ENCODE measurements at regions not wholly inside any gene's neighbourhood (a gene's known extent, or its start where the extent isn't known, plus 50 kb on each side); places are given as distances from the start of the nearest gene placed in this dataset.

- H3K9ac ChIP-seq (ENCODE audit: low read length): no peak overlapping the region
- H3K4me2 ChIP-seq (ENCODE audit: low read length): no peak overlapping the region
- no peaks in the 10 kb centered on the region for H3K36me3 ChIP-seq (ENCODE audit: insufficient read depth, low read length)
- no peak overlapping the region for H3K27ac ChIP-seq (ENCODE audit: low read depth, low read length)
- Mint-ChIP-seq H3K27me3 (ENCODE audit: low read depth, unreplicated experiment) (no peaks in the 10 kb centered on the region), H3K4me1 (ENCODE audit: low read depth, unreplicated experiment) (no peaks in the 10 kb centered on the region), H3K9me3 (ENCODE audit: unreplicated experiment) (peaks cover 4% of the 10 kb centered on the region), H3K27ac (ENCODE audit: unreplicated experiment) (no peak overlapping the region), H3K4me3 (ENCODE audit: unreplicated experiment) (no peak overlapping the region), H3K36me3 (ENCODE audit: low read depth, unreplicated experiment) (no peaks in the 10 kb centered on the region)
- H3K79me2 ChIP-seq (ENCODE audit: insufficient read depth, low read length): no peaks in the 10 kb centered on the region
- TF ChIP-seq CTCF (IDR thresholded peaks at IDR 0.05; ENCODE audit: insufficient read depth, low read depth, low read length) (no peak), EZH2 (IDR thresholded peaks at IDR 0.05; ENCODE audit: insufficient read depth, low read length) (no peak)
- no peak overlapping the region for H2AFZ ChIP-seq (ENCODE audit: low read depth, low read length)
- H3K4me1 ChIP-seq (ENCODE audit: insufficient read depth, low read length): no peaks in the 10 kb centered on the region
- no peak for DNase-seq (ENCODE audit: low read depth)
- no peak overlapping the region for H3K4me3 ChIP-seq (ENCODE audit: insufficient read depth, low read depth, low read length)
- no peak for FAIRE-seq
- no peaks in the 10 kb centered on the region for H3K9me3 ChIP-seq (ENCODE audit: insufficient read depth, low read depth, low read length)
- H3K27me3 ChIP-seq (ENCODE audit: insufficient read depth, low read length): no peaks in the 10 kb centered on the region
- H4K20me1 ChIP-seq (ENCODE audit: insufficient read depth, low read length): no peaks in the 10 kb centered on the region
These were observed 606.0 kb upstream of the BTBD3 start for GRCh38 chr20:11311659-11312224.

DNA sequence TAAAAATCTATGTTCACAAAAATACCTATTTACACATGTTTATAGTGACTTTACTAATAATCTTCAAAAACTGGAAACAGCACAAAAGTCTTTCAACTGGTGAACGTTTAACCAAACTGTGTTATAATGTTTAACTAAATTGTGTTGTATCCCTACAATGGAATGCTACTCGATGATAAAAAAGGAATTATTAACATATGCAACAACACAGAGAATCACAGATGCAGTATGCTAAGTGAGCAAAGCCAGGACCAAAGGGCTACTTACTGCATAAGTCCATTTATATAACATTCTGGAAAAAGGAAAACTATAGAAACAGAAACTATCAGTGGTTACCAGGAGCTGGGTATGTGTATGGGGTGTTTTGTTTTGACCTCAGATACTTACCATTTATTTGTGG lies 602.2 kb upstream of the BTBD3 start:
- H3K27me3 Mint-ChIP-seq (ENCODE audit: low read depth, unreplicated experiment): no peaks in the 10 kb centered on the region
- Histone ChIP-seq H3K36me3 (ENCODE audit: insufficient read depth, low read length) (no peaks in the 10 kb centered on the region), H2AFZ (ENCODE audit: low read depth, low read length) (no peak overlapping the region), H3K4me2 (ENCODE audit: low read length) (no peak overlapping the region), H3K27ac (ENCODE audit: low read depth, low read length) (no peak overlapping the region), H3K4me3 (ENCODE audit: insufficient read depth, low read depth, low read length) (no peak overlapping the region), H3K9ac (ENCODE audit: low read length) (no peak overlapping the region), H3K27me3 (ENCODE audit: insufficient read depth, low read length) (no peaks in the 10 kb centered on the region), H3K9me3 (ENCODE audit: insufficient read depth, low read depth, low read length) (no peaks in the 10 kb centered on the region), H4K20me1 (ENCODE audit: insufficient read depth, low read length) (no peaks in the 10 kb centered on the region), H3K79me2 (ENCODE audit: insufficient read depth, low read length) (no peaks in the 10 kb centered on the region), H3K4me1 (ENCODE audit: insufficient read depth, low read length) (no peaks in the 10 kb centered on the region)
- H3K27ac Mint-ChIP-seq (ENCODE audit: unreplicated experiment): no peak overlapping the region
- H3K36me3 Mint-ChIP-seq (ENCODE audit: low read depth, unreplicated experiment): no peaks in the 10 kb centered on the region
- no peak for DNase-seq (ENCODE audit: low read depth)
- H3K9me3 Mint-ChIP-seq (ENCODE audit: unreplicated experiment): peaks cover 7% of the 10 kb centered on the region
- no peaks in the 10 kb centered on the region for H3K4me1 Mint-ChIP-seq (ENCODE audit: low read depth, unreplicated experiment)
- FAIRE-seq: no peak
- no peak overlapping the region for H3K4me3 Mint-ChIP-seq (ENCODE audit: unreplicated experiment)
- TF ChIP-seq CTCF (IDR thresholded peaks at IDR 0.05; ENCODE audit: insufficient read depth, low read depth, low read length): no peak
- no peak for TF ChIP-seq EZH2 (IDR thresholded peaks at IDR 0.05; ENCODE audit: insufficient read depth, low read length)

DNA sequence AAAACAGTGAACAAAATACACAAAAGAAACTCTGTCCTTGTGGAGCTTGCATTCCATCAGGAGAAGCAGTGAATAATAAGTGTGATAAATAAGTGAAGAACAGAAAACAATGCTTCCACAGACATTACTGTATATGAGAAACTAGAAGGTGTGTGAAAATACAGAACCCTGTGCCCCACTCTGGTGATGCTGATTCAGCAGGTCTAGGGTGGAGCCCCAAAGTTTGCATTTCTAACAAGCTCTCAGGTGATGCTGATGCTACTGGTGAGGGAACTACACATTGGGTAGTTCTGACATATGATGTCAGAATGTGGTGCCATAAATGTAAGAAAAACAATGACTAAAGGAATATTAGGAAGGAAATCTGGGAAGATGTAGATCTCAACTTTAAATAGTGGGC lies 601.4 kb upstream of the BTBD3 start:
- Histone ChIP-seq H4K20me1 (ENCODE audit: insufficient read depth, low read length) (no peaks in the 10 kb centered on the region), H3K27ac (ENCODE audit: low read depth, low read length) (no peak overlapping the region), H3K79me2 (ENCODE audit: insufficient read depth, low read length) (no peaks in the 10 kb centered on the region), H3K4me1 (ENCODE audit: insufficient read depth, low read length) (no peaks in the 10 kb centered on the region), H3K4me3 (ENCODE audit: insufficient read depth, low read depth, low read length) (no peak overlapping the region), H3K27me3 (ENCODE audit: insufficient read depth, low read length) (no peaks in the 10 kb centered on the region), H3K9ac (ENCODE audit: low read length) (no peak overlapping the region), H3K36me3 (ENCODE audit: insufficient read depth, low read length) (no peaks in the 10 kb centered on the region), H3K4me2 (ENCODE audit: low read length) (no peak overlapping the region), H2AFZ (ENCODE audit: low read depth, low read length) (no peak overlapping the region), H3K9me3 (ENCODE audit: insufficient read depth, low read depth, low read length) (no peaks in the 10 kb centered on the region)
- H3K36me3 Mint-ChIP-seq (ENCODE audit: low read depth, unreplicated experiment): no peaks in the 10 kb centered on the region
- no peaks in the 10 kb centered on the region for H3K27me3 Mint-ChIP-seq (ENCODE audit: low read depth, unreplicated experiment)
- H3K4me1 Mint-ChIP-seq (ENCODE audit: low read depth, unreplicated experiment): no peaks in the 10 kb centered on the region
- H3K9me3 Mint-ChIP-seq (ENCODE audit: unreplicated experiment): peaks cover 7% of the 10 kb centered on the region
- TF ChIP-seq EZH2 (IDR thresholded peaks at IDR 0.05; ENCODE audit: insufficient read depth, low read length) (no peak), CTCF (IDR thresholded peaks at IDR 0.05; ENCODE audit: insufficient read depth, low read depth, low read length) (no peak)
- H3K27ac Mint-ChIP-seq (ENCODE audit: unreplicated experiment): no peak overlapping the region
- H3K4me3 Mint-ChIP-seq (ENCODE audit: unreplicated experiment): no peak overlapping the region
- DNase-seq (ENCODE audit: low read depth): no peak
- FAIRE-seq: no peak
